IMR-90 (cell line): ENCODE measurements at regions not wholly inside any gene's neighbourhood (a gene's known extent, or its start where the extent isn't known, plus 50 kb on each side); places are given as distances from the start of the nearest gene placed in this dataset.

Source experiments
- ATAC-seq: fragments of 200-7000 bp; cut with Tn5 transposase; 2 replicates; pipeline ENCODE4 v1.9.1; 2020; ENCODE audit warnings: low read depth, mild to moderate bottlenecking, moderate library complexity
- BruUV-seq: library from RNA; stranded (reverse); fragments of 400-500 nt; replicated peaks from 2 replicates; lab custom pipeline; 2021; lab: Mats Ljungman, UMichigan
- CTCF ChIA-PET: fragments of 300-600 bp; formaldehyde crosslinking; extraction: SDS; loops from one replicate; lab custom pipeline; 2021; ENCODE audit warnings: antibody characterized with exemption; lab: Yijun Ruan, JAX
- POLR2A ChIA-PET: fragments of 300-600 bp; sonication (Branson Sonifier 250); formaldehyde crosslinking; loops from one replicate; lab custom pipeline; 2022; ENCODE audit warnings: antibody characterized with exemption; ENCODE audit not compliant: unreplicated experiment; lab: Charles Lee
- DNase-seq: peaks from one replicate; pipeline ENCODE4 v3.0.0; 2013
- H2AFZ ChIP-seq: replicated peaks from 2 replicates; pipeline ENCODE3; 2013; ENCODE audit warnings: low read length, mild to moderate bottlenecking; ENCODE audit not compliant: poor library complexity
- H2AK5ac ChIP-seq: 2 replicates; pipeline ENCODE4 v1.6.1; 2013; ENCODE audit warnings: low read depth, low read length, inconsistent platforms
- H2AK9ac ChIP-seq: replicated peaks from 2 replicates; pipeline ENCODE3; 2013; ENCODE audit warnings: mild to moderate bottlenecking, low read depth, low read length, moderate library complexity; ENCODE audit not compliant: poor library complexity
- H2BK120ac ChIP-seq: 2 replicates; pipeline ENCODE4 v1.6.1; 2013; ENCODE audit warnings: low read depth, low read length, inconsistent platforms
- H2BK15ac ChIP-seq: 3 replicates; pipeline ENCODE4 v1.6.1; 2013; ENCODE audit warnings: low read depth, low read length, inconsistent platforms
- H2BK20ac ChIP-seq: 2 replicates; pipeline ENCODE4 v1.6.1; 2013; ENCODE audit warnings: low read depth, mild to moderate bottlenecking, inconsistent platforms, low read length, moderate library complexity
- H2BK5ac ChIP-seq: 2 replicates; pipeline ENCODE4 v1.6.1; 2013; ENCODE audit warnings: mild to moderate bottlenecking, low read depth, low read length, inconsistent platforms; ENCODE audit not compliant: poor library complexity, severe bottlenecking
- H3K14ac ChIP-seq: replicated peaks from 2 replicates; pipeline ENCODE4 v1.6.1; 2013; ENCODE audit warnings: low read depth, low read length, inconsistent platforms
- H3K18ac ChIP-seq: 2 replicates; pipeline ENCODE4 v1.6.1; 2013; ENCODE audit warnings: low read depth, low read length, control low read depth
- H3K23ac ChIP-seq: 2 replicates; pipeline ENCODE4 v1.6.1; 2013; ENCODE audit warnings: low read depth, low read length, inconsistent platforms
- H3K27ac ChIP-seq: 2 replicates; pipeline ENCODE4 v1.5.1; 2013; ENCODE audit warnings: mild to moderate bottlenecking, control low read depth, low read length; ENCODE audit not compliant: insufficient read depth
- H3K27me3 ChIP-seq: 2 replicates; pipeline ENCODE4 v1.6.1; 2013; ENCODE audit warnings: low read length; ENCODE audit not compliant: control insufficient read depth, insufficient read depth
- H3K36me3 ChIP-seq: 2 replicates; pipeline ENCODE4 v1.6.1; 2013; ENCODE audit warnings: low read length, mixed read lengths; ENCODE audit not compliant: control insufficient read depth, insufficient read depth
- H3K4ac ChIP-seq: 2 replicates; pipeline ENCODE4 v1.6.1; 2013; ENCODE audit warnings: low read depth, low read length, inconsistent platforms
- H3K4me1 ChIP-seq: 2 replicates; pipeline ENCODE4 v1.6.1; 2013; ENCODE audit warnings: low read length, mixed read lengths; ENCODE audit not compliant: control insufficient read depth, insufficient read depth
- H3K4me2 ChIP-seq: 2 replicates; pipeline ENCODE4 v1.6.1; 2013; ENCODE audit warnings: low read depth, mild to moderate bottlenecking, control low read depth, low read length, moderate library complexity
- H3K4me3 ChIP-seq: 2 replicates; pipeline ENCODE4 v1.5.1; 2013; ENCODE audit warnings: low read depth, mild to moderate bottlenecking, control low read depth, low read length, moderate library complexity; ENCODE audit not compliant: insufficient read depth
- H3K56ac ChIP-seq: 2 replicates; pipeline ENCODE4 v1.6.1; 2013; ENCODE audit warnings: low read length, inconsistent platforms; ENCODE audit not compliant: insufficient read depth; ENCODE audit errors: extremely low read depth
- H3K79me1 ChIP-seq, 2 experiments: 2 replicates each; pipeline ENCODE4 v1.6.1; 2013; ENCODE audit warnings: low read length in 2 of 2, inconsistent platforms in 1 of 2, low read depth in 1 of 2
- H3K9ac ChIP-seq: 2 replicates; pipeline ENCODE4 v1.6.1; 2013; ENCODE audit warnings: low read depth, low read length, control low read depth
- H3K9me1 ChIP-seq: 2 replicates; pipeline ENCODE4 v1.6.1; 2013; ENCODE audit warnings: low read length, inconsistent platforms; ENCODE audit not compliant: insufficient read depth
- H3K9me3 ChIP-seq: 2 replicates; pipeline ENCODE4 v1.6.1; 2013; ENCODE audit warnings: low read length; ENCODE audit not compliant: control insufficient read depth, insufficient read depth
- H4K20me1 ChIP-seq: 2 replicates; pipeline ENCODE4 v1.6.1; 2013; ENCODE audit warnings: low read length, inconsistent platforms; ENCODE audit not compliant: insufficient read depth
- H4K5ac ChIP-seq: 2 replicates; pipeline ENCODE4 v1.6.1; 2013; ENCODE audit warnings: mild to moderate bottlenecking, low read depth, low read length, control low read depth
- H4K8ac ChIP-seq, 2 experiments: 2 replicates each; pipeline ENCODE4 v1.6.1; 2013; ENCODE audit warnings: low read depth in 2 of 2, low read length in 2 of 2, control low read depth in 1 of 2, inconsistent platforms in 1 of 2
- H4K91ac ChIP-seq: 2 replicates; pipeline ENCODE4 v1.6.1; 2013; ENCODE audit warnings: low read depth, low read length, inconsistent platforms; ENCODE audit not compliant: insufficient read depth
- BHLHE40 ChIP-seq: fragments of 150-350 bp; IDR thresholded peaks from 2 replicates; pipeline ENCODE4 v1.6.1; 2016; ENCODE audit warnings: mild to moderate bottlenecking, low read depth, low read length
- CEBPB ChIP-seq: IDR thresholded peaks from 2 replicates; pipeline ENCODE4 v1.6.1; 2012; ENCODE audit warnings: low read depth, low read length, improper control_type of control experiment
- CHD1 ChIP-seq: IDR thresholded peaks from 2 replicates; pipeline ENCODE4 v1.6.1; 2012; ENCODE audit warnings: low read depth, low read length, improper control_type of control experiment
- FOS ChIP-seq: fragments of 150-350 bp; IDR thresholded peaks from 2 replicates; pipeline ENCODE4 v1.6.1; 2016; ENCODE audit warnings: low read depth, low read length
- MAFK ChIP-seq: IDR thresholded peaks from 2 replicates; pipeline ENCODE4 v1.6.1; 2012; ENCODE audit warnings: low read depth, low read length, improper control_type of control experiment
- MAZ ChIP-seq: IDR thresholded peaks from 2 replicates; pipeline ENCODE4 v1.6.1; 2012; ENCODE audit warnings: low read depth, mild to moderate bottlenecking, low read length, improper control_type of control experiment, moderate library complexity, borderline replicate concordance
- MXI1 ChIP-seq: IDR thresholded peaks from 2 replicates; pipeline ENCODE4 v1.6.1; 2012; ENCODE audit warnings: low read depth, mild to moderate bottlenecking, low read length, moderate library complexity, borderline replicate concordance
- NFE2L2 ChIP-seq: fragments of 150-350 bp; IDR thresholded peaks from 2 replicates; pipeline ENCODE4 v1.6.1; 2016; ENCODE audit warnings: low read depth, mild to moderate bottlenecking, low read length
- RAD21 ChIP-seq: IDR thresholded peaks from 2 replicates; pipeline ENCODE4 v1.6.1; 2012; ENCODE audit warnings: low read length, improper control_type of control experiment
- RCOR1 ChIP-seq: IDR thresholded peaks from 2 replicates; pipeline ENCODE4 v1.6.1; 2012; ENCODE audit warnings: mild to moderate bottlenecking, low read length, improper control_type of control experiment; ENCODE audit not compliant: insufficient replicate concordance
- WGBS, 2 experiments: methylation state at CpG; one replicate each; pipeline versions ENCODE4 v1.1.5 to v1.1.7; 2013; ENCODE audit warnings: missing lambda C conversion rate in 2 of 2; ENCODE audit not compliant: insufficient read length in 1 of 2; ENCODE audit errors: extremely low coverage in 2 of 2; 5-methylcytosine and 5-hydroxymethylcytosine counted together
- dilution Hi-C: fragments of 300-500 bp; cut with HindIII; formaldehyde crosslinking; loops from one replicate; pipeline ENCODE4 v1.14.3; 2018; ENCODE audit warnings: low sequenced_read_pairs; ENCODE audit not compliant: unreplicated experiment
- in situ Hi-C: fragments of 300-500 bp; cut with MboI; formaldehyde crosslinking; loops from 3 replicates; pipeline ENCODE4 v1.14.3; 2019; ENCODE audit warnings: low sequenced_read_pairs, inconsistent platforms, mixed read lengths
- intact Hi-C: fragments of 100-400 bp; cut with micrococcal nuclease; formaldehyde crosslinking; loops from 2 replicates; pipeline ENCODE4 v1.10.0; 2022
- TF ChIP-seq, protein P1 (sequence below): conservative IDR thresholded peaks from 2 replicates; pipeline ENCODE4 v1.5.1; 2012; ENCODE audit warnings: mild to moderate bottlenecking, low read depth, low read length, improper control_type of control experiment
- TF ChIP-seq, protein P2 (sequence below): fragments of 150-350 bp; IDR thresholded peaks from 2 replicates; pipeline ENCODE4 v1.6.1; 2017; ENCODE audit warnings: mild to moderate bottlenecking, antibody characterized with exemption, low read length, low read depth
- TF ChIP-seq, protein P3 (sequence below): fragments of 150-350 bp; IDR thresholded peaks from 2 replicates; pipeline ENCODE4 v1.6.1; 2016; ENCODE audit warnings: low read depth, mild to moderate bottlenecking, low read length, moderate library complexity, borderline replicate concordance

DNA sequence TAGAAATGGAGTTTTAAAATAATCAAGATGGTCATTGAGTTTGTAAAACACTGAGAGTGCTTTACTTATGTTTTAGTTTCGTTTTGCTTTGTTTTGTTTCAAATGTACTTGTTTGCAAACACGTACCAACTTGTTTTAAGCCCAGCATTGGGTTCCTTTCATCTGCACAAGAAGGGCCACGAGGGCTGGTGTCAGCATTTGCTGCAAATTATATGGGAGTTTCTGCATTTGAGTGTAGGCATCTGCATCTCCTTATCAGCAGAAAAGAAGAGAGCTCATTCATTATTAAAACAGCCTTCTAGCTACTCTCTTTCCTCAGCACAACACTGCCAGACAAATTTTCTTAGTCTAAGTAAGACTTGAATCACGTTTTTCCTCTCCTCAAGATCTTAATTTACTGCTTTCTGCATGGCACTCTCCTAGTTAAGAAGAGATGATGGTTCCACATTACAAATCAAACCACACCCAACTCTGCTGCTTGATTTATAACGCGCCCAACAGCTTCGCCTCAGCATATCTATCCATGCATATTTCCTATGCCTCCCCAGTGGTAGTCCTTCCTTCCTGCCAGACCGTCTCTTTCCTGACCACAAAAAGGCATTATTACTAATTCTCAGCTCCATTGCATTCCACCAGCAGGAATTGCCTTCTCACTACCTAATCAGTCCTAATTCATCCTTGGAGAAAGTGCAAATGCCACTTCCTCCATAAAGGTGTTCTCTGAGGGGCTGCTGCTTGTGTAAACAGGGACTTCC is 95.2 kb upstream of the CAST start:
- no peak overlapping the region; the same call in 1 of the 2 replicates for H4K91ac ChIP-seq
- no peak overlapping the region for H3K9ac ChIP-seq
- no peak overlapping the region for H3K56ac ChIP-seq
- peak overlapping the region; percentile 33 to 56; a peak in 2 of 4 replicates for H4K8ac ChIP-seq
- in situ Hi-C loops (no loop called here), intact Hi-C loops (no loop called here), dilution Hi-C loops (no loop called here)
- H3K4ac ChIP-seq, result peak overlapping the region; percentile 38; the same call in 1 of the 2 replicates
- peak overlapping the region; percentile 36; the same call in 1 of the 3 replicates for H2BK15ac ChIP-seq
- no peak overlapping the region for H2BK5ac ChIP-seq
- H2AFZ ChIP-seq, result peak overlapping the region; percentile 19
- no peak overlapping the region for H3K4me3 ChIP-seq
- H3K36me3 ChIP-seq, result no peaks in the 10 kb centered on the region
- ChIA-PET POLR2A (interaction anchor here (0.6 kb wide), 1 partner anchor 1952 kb away, joined by 13 read pairs; no protein-coding TSS in a partner anchor), CTCF (no interaction called here)
- H2BK20ac ChIP-seq, result peak overlapping the region; percentile 11; the same call in 1 of the 2 replicates
- H3K9me1 ChIP-seq, result peaks cover 6% of the 10 kb centered on the region; the same call in 1 of the 2 replicates
- no peaks in the 10 kb centered on the region for H3K79me1 ChIP-seq
- H3K27me3 ChIP-seq, result no peaks in the 10 kb centered on the region
- peak overlapping the region; percentile 51; the same call in 1 of the 2 replicates for H3K27ac ChIP-seq
- DNase-seq, result peak; percentile 43
- no TSS peak for BruUV-seq
- peak overlapping the region; percentile 68 for H3K4me2 ChIP-seq
- peak overlapping the region; percentile 34; the same call in 1 of the 2 replicates for H3K23ac ChIP-seq
- WGBS, 2 experiments, result 14% methylated on average over 1 of the region's 8 CpGs; no CpG with 5 or more reads in 1 of the 2 experiments
- H4K5ac ChIP-seq, result no peak overlapping the region; the same call in 1 of the 2 replicates
- peaks cover 2% of the 10 kb centered on the region; the same call in 1 of the 2 replicates for H3K9me3 ChIP-seq
- peak overlapping the region; percentile 31; the same call in 1 of the 2 replicates for H2BK120ac ChIP-seq
- no peak overlapping the region for H2AK9ac ChIP-seq
- H4K20me1 ChIP-seq, result no peaks in the 10 kb centered on the region
- peaks cover 15% of the 10 kb centered on the region for H3K4me1 ChIP-seq
- peak overlapping the region; percentile 5; the same call in 1 of the 2 replicates for H2AK5ac ChIP-seq
- H3K18ac ChIP-seq, result peak overlapping the region; percentile 2; the same call in 1 of the 2 replicates
- peak; percentile 27 for ATAC-seq
- peak overlapping the region; percentile 23; the same call in 1 of the 2 replicates for H3K14ac ChIP-seq
- no peak for TF ChIP-seq MAZ
- TF ChIP-seq, protein P1, sequence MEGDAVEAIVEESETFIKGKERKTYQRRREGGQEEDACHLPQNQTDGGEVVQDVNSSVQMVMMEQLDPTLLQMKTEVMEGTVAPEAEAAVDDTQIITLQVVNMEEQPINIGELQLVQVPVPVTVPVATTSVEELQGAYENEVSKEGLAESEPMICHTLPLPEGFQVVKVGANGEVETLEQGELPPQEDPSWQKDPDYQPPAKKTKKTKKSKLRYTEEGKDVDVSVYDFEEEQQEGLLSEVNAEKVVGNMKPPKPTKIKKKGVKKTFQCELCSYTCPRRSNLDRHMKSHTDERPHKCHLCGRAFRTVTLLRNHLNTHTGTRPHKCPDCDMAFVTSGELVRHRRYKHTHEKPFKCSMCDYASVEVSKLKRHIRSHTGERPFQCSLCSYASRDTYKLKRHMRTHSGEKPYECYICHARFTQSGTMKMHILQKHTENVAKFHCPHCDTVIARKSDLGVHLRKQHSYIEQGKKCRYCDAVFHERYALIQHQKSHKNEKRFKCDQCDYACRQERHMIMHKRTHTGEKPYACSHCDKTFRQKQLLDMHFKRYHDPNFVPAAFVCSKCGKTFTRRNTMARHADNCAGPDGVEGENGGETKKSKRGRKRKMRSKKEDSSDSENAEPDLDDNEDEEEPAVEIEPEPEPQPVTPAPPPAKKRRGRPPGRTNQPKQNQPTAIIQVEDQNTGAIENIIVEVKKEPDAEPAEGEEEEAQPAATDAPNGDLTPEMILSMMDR, result no peak
- TF ChIP-seq CEBPB, result no peak
- TF ChIP-seq, protein P2, sequence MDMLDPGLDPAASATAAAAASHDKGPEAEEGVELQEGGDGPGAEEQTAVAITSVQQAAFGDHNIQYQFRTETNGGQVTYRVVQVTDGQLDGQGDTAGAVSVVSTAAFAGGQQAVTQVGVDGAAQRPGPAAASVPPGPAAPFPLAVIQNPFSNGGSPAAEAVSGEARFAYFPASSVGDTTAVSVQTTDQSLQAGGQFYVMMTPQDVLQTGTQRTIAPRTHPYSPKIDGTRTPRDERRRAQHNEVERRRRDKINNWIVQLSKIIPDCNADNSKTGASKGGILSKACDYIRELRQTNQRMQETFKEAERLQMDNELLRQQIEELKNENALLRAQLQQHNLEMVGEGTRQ, result no peak
- TF ChIP-seq RCOR1, result no peak
- TF ChIP-seq MXI1, result no peak
- no peak for TF ChIP-seq FOS
- TF ChIP-seq NFE2L2, result no peak
- no peak for TF ChIP-seq RAD21
- no peak for TF ChIP-seq MAFK
- TF ChIP-seq, protein P3, sequence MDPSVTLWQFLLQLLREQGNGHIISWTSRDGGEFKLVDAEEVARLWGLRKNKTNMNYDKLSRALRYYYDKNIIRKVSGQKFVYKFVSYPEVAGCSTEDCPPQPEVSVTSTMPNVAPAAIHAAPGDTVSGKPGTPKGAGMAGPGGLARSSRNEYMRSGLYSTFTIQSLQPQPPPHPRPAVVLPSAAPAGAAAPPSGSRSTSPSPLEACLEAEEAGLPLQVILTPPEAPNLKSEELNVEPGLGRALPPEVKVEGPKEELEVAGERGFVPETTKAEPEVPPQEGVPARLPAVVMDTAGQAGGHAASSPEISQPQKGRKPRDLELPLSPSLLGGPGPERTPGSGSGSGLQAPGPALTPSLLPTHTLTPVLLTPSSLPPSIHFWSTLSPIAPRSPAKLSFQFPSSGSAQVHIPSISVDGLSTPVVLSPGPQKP, result no peak
- no peak for TF ChIP-seq CHD1
- no peak for TF ChIP-seq BHLHE40
